Caco-2 (cell line): ENCODE measurements at regions not wholly inside any gene's neighbourhood (a gene's known extent, or its start where the extent isn't known, plus 50 kb on each side); places are given as distances from the start of the nearest gene placed in this dataset.

Experiments
- BruUV-seq: library from RNA; stranded (reverse); fragments of 400-500 nt; replicated peaks from 2 replicates; lab custom pipeline; 2021; lab: Mats Ljungman, UMichigan
- CTCF ChIA-PET: fragments of 300-600 bp; sonication (Branson Sonifier 250); formaldehyde crosslinking; loops from one replicate; lab custom pipeline; 2022; ENCODE audit warnings: antibody characterized with exemption; lab: Charles Lee
- POLR2A ChIA-PET: fragments of 300-600 bp; sonication (Branson Sonifier 250); formaldehyde crosslinking; loops from one replicate; lab custom pipeline; 2022; ENCODE audit warnings: antibody characterized with exemption; lab: Charles Lee
- DNase-seq, 2 experiments: peaks; one replicate each; pipeline versions ENCODE4 v3.0.0 to v3.0.0-alpha.2; 2020 to 2022
- H3K27me3 ChIP-seq: replicated peaks from 2 replicates; pipeline ENCODE4 v1.6.0; 2011; ENCODE audit warnings: low read length; ENCODE audit not compliant: control insufficient read depth, insufficient read depth
- H3K36me3 ChIP-seq: 2 replicates; pipeline ENCODE4 v1.5.1; 2011; ENCODE audit warnings: low read length; ENCODE audit not compliant: control insufficient read depth, insufficient read depth
- H3K4me1 ChIP-seq: fragments of 250-450 bp; sonication (Bioruptor Pico); 2 replicates; pipeline ENCODE4 v1.5.1; 2020; ENCODE audit warnings: mild to moderate bottlenecking
- H3K4me3 ChIP-seq: 2 replicates; pipeline ENCODE4 v1.5.1; 2011; ENCODE audit warnings: low read depth, mild to moderate bottlenecking, control low read depth, low read length
- H3K9me3 ChIP-seq: fragments of 250-450 bp; sonication (Bioruptor Pico); 2 replicates; pipeline ENCODE4 v1.5.1; 2020; ENCODE audit warnings: mild to moderate bottlenecking, moderate library complexity
- H3K27ac Mint-ChIP-seq: one replicate; pipeline ENCODE4 v1.8.0; 2022; ENCODE audit warnings: mixed read lengths; ENCODE audit not compliant: unreplicated experiment
- H3K27me3 Mint-ChIP-seq: one replicate; pipeline ENCODE4 v1.8.0; 2022; ENCODE audit warnings: mixed read lengths; ENCODE audit not compliant: insufficient read depth, unreplicated experiment
- H3K36me3 Mint-ChIP-seq: one replicate; pipeline ENCODE4 v1.8.0; 2022; ENCODE audit warnings: mild to moderate bottlenecking, mixed read lengths; ENCODE audit not compliant: insufficient read depth, unreplicated experiment
- H3K4me1 Mint-ChIP-seq: one replicate; pipeline ENCODE4 v1.8.0; 2022; ENCODE audit warnings: low read depth, mixed read lengths; ENCODE audit not compliant: unreplicated experiment
- H3K4me3 Mint-ChIP-seq: one replicate; pipeline ENCODE4 v1.8.0; 2022; ENCODE audit warnings: mild to moderate bottlenecking, moderate library complexity, mixed read lengths; ENCODE audit not compliant: unreplicated experiment
- H3K9me3 Mint-ChIP-seq: one replicate; pipeline ENCODE4 v1.8.0; 2022; ENCODE audit warnings: mixed read lengths; ENCODE audit not compliant: unreplicated experiment
- CTCF ChIP-seq, 2 experiments: fragments of 200-600 bp in 1 of 2; IDR thresholded peaks; 1 replicate in 1 of 2; 2 replicates in 1 of 2; pipeline versions ENCODE4 v1.5.1 to v1.8.0; 2011 to 2022; ENCODE audit warnings: antibody characterized with exemption in 1 of 2, control low read depth in 1 of 2, inconsistent platforms in 1 of 2, low read depth in 1 of 2, low read length in 1 of 2, mild to moderate bottlenecking in 1 of 2, moderate library complexity in 1 of 2; ENCODE audit not compliant: insufficient read depth in 1 of 2, severe bottlenecking in 1 of 2, unreplicated experiment in 1 of 2
- intact Hi-C: fragments of 100-400 bp; cut with micrococcal nuclease; formaldehyde crosslinking; loops from one replicate; pipeline ENCODE4 v1.10.0; 2022; ENCODE audit not compliant: unreplicated experiment

- Mint-ChIP-seq H3K4me1 (no peaks in the 10 kb centered on the region), H3K4me3 (no peak overlapping the region), H3K27me3 (peaks cover 3% of the 10 kb centered on the region), H3K9me3 (no peaks in the 10 kb centered on the region), H3K27ac (no peak overlapping the region), H3K36me3 (no peaks in the 10 kb centered on the region)
- H3K4me3 ChIP-seq, result no peak overlapping the region
- intact Hi-C loops, result no loop called here
- POLR2A ChIA-PET, result no interaction called here
- H3K4me1 ChIP-seq, result no peaks in the 10 kb centered on the region
- H3K27me3 ChIP-seq, result no peaks in the 10 kb centered on the region
- no TSS peak for BruUV-seq
- TF ChIP-seq CTCF (IDR thresholded peaks at IDR 0.05; ENCODE audit: insufficient read depth in 1 of 2, low read depth in 1 of 2, low read length in 1 of 2, severe bottlenecking in 1 of 2, unreplicated experiment in 1 of 2), result no peak
- H3K9me3 ChIP-seq, result no peaks in the 10 kb centered on the region
- CTCF ChIA-PET, result no interaction called here
- no peaks in the 10 kb centered on the region for H3K36me3 ChIP-seq
- DNase-seq, result no peak
Measured at GRCh38 chr18:77677536-77677935, 427.9 kb downstream of the GALR1 start.

- H3K4me1 ChIP-seq, result no peaks in the 10 kb centered on the region
- ChIA-PET CTCF (no interaction called here), POLR2A (no interaction called here)
- H3K27ac Mint-ChIP-seq, result no peak overlapping the region
- no peaks in the 10 kb centered on the region for H3K4me1 Mint-ChIP-seq
- H3K36me3 Mint-ChIP-seq, result no peaks in the 10 kb centered on the region
- DNase-seq, result no peak
- no peaks in the 10 kb centered on the region for H3K36me3 ChIP-seq
- no peaks in the 10 kb centered on the region for H3K9me3 Mint-ChIP-seq
- peaks cover 3% of the 10 kb centered on the region for H3K27me3 Mint-ChIP-seq
- intact Hi-C loops, result no loop called here
- no peak overlapping the region for H3K4me3 Mint-ChIP-seq
- H3K4me3 ChIP-seq, result no peak overlapping the region
- no peaks in the 10 kb centered on the region for H3K27me3 ChIP-seq
- no peak for TF ChIP-seq CTCF (IDR thresholded peaks at IDR 0.05; ENCODE audit: insufficient read depth in 1 of 2, low read depth in 1 of 2, low read length in 1 of 2, severe bottlenecking in 1 of 2, unreplicated experiment in 1 of 2)
- H3K9me3 ChIP-seq, result no peaks in the 10 kb centered on the region
- no TSS peak for BruUV-seq
Measured at GRCh38 chr18:77679869-77680268, 430.2 kb downstream of the GALR1 start.

GRCh38 chr18:77700051-77700450, 450.4 kb downstream of the GALR1 start:
- Histone ChIP-seq H3K4me1 (no peaks in the 10 kb centered on the region), H3K36me3 (no peaks in the 10 kb centered on the region), H3K4me3 (no peak overlapping the region), H3K9me3 (no peaks in the 10 kb centered on the region), H3K27me3 (no peaks in the 10 kb centered on the region)
- Mint-ChIP-seq H3K27ac (no peak overlapping the region), H3K4me1 (no peaks in the 10 kb centered on the region), H3K4me3 (no peak overlapping the region), H3K9me3 (no peaks in the 10 kb centered on the region), H3K27me3 (no peaks in the 10 kb centered on the region), H3K36me3 (no peaks in the 10 kb centered on the region)
- no peak for DNase-seq
- ChIA-PET CTCF (no interaction called here), POLR2A (no interaction called here)
- intact Hi-C loops, result no loop called here
- BruUV-seq, result no TSS peak
- TF ChIP-seq CTCF (IDR thresholded peaks at IDR 0.05; ENCODE audit: insufficient read depth in 1 of 2, low read depth in 1 of 2, low read length in 1 of 2, severe bottlenecking in 1 of 2, unreplicated experiment in 1 of 2), result no peak
